ENCODE measurements at regions not wholly inside any gene's neighbourhood (a gene's known extent, or its start where the extent isn't known, plus 50 kb on each side); places are given as distances from the start of the nearest gene placed in this dataset.

GRCh38 chr15:61309031-61309511 is 80.0 kb upstream of the RORA start:
- intact Hi-C loops (cut with micrococcal nuclease): no loop called here
- Mint-ChIP-seq H3K27ac (no peak overlapping the region), H3K27me3 (peaks cover 7% of the 10 kb centered on the region)

GRCh38 chr15:61308437-61308836 is 79.3 kb upstream of the RORA start:
- POLR2A ChIA-PET: no interaction called here
- H3K4me1 Mint-ChIP-seq (ENCODE audit: low read depth): no peaks in the 10 kb centered on the region
- no peak overlapping the region for H3K4me3 Mint-ChIP-seq
- intact Hi-C loops (cut with micrococcal nuclease): no loop called here
- H3K27ac Mint-ChIP-seq: no peak overlapping the region
- H3K9me3 Mint-ChIP-seq: no peaks in the 10 kb centered on the region
- no peaks in the 10 kb centered on the region for H3K36me3 Mint-ChIP-seq
- no peak for DNase-seq
- CTCF ChIA-PET: interaction anchor here (0.6 kb wide), 1 partner anchor 271 kb away, joined by 3 read pairs; no protein-coding TSS in a partner anchor
- H3K27me3 Mint-ChIP-seq: peaks cover 7% of the 10 kb centered on the region

More at GRCh38 chr15:61309031-61309511, 80.0 kb upstream of the RORA start:
- Mint-ChIP-seq H3K36me3 (no peaks in the 10 kb centered on the region), H3K9me3 (no peaks in the 10 kb centered on the region), H3K4me3 (no peak overlapping the region), H3K4me1 (ENCODE audit: low read depth) (no peaks in the 10 kb centered on the region)
- DNase-seq: no peak
- CTCF ChIA-PET: no interaction called here
- POLR2A ChIA-PET: no interaction called here

GRCh38 chr15:61307474-61307873 is 78.4 kb upstream of the RORA start:
- Mint-ChIP-seq H3K27ac (no peak overlapping the region), H3K9me3 (no peaks in the 10 kb centered on the region)
- intact Hi-C loops (cut with micrococcal nuclease): no loop called here

GRCh38 chr15:61301701-61302100 is 72.6 kb upstream of the RORA start:
- intact Hi-C loops (cut with micrococcal nuclease): no loop called here
- Mint-ChIP-seq H3K27me3 (peaks cover 5% of the 10 kb centered on the region), H3K4me3 (no peak overlapping the region), H3K36me3 (no peaks in the 10 kb centered on the region), H3K4me1 (ENCODE audit: low read depth) (no peaks in the 10 kb centered on the region), H3K9me3 (no peaks in the 10 kb centered on the region), H3K27ac (no peak overlapping the region)
- ChIA-PET CTCF (no interaction called here), POLR2A (no interaction called here)
- DNase-seq: no peak

More at GRCh38 chr15:61307474-61307873, 78.4 kb upstream of the RORA start:
- no peak for DNase-seq
- ChIA-PET POLR2A (no interaction called here), CTCF (no interaction called here)
- H3K36me3 Mint-ChIP-seq: no peaks in the 10 kb centered on the region
- H3K27me3 Mint-ChIP-seq: peaks cover 7% of the 10 kb centered on the region
- no peaks in the 10 kb centered on the region for H3K4me1 Mint-ChIP-seq (ENCODE audit: low read depth)
- H3K4me3 Mint-ChIP-seq: no peak overlapping the region

- POLR2A ChIA-PET: no interaction called here
- intact Hi-C loops (cut with micrococcal nuclease): no loop called here
- DNase-seq: no peak
- Mint-ChIP-seq H3K4me3 (no peak overlapping the region), H3K4me1 (ENCODE audit: low read depth) (no peaks in the 10 kb centered on the region), H3K36me3 (no peaks in the 10 kb centered on the region), H3K9me3 (no peaks in the 10 kb centered on the region), H3K27me3 (peaks cover 1% of the 10 kb centered on the region), H3K27ac (no peak overlapping the region)
- CTCF ChIA-PET: no interaction called here
Measured at GRCh38 chr15:61299075-61299763, 70.1 kb upstream of the RORA start.

GRCh38 chr15:61295239-61295638 is 66.1 kb upstream of the RORA start:
- H3K27ac Mint-ChIP-seq: no peak overlapping the region
- H3K4me1 Mint-ChIP-seq (ENCODE audit: low read depth): no peaks in the 10 kb centered on the region
- CTCF ChIA-PET: no interaction called here

GRCh38 chr15:61282661-61283060 is 53.6 kb upstream of the RORA start:
- ChIA-PET POLR2A (no interaction called here), CTCF (no interaction called here)
- Mint-ChIP-seq H3K4me3 (no peak overlapping the region), H3K27ac (no peak overlapping the region), H3K9me3 (no peaks in the 10 kb centered on the region), H3K4me1 (ENCODE audit: low read depth) (no peaks in the 10 kb centered on the region), H3K36me3 (no peaks in the 10 kb centered on the region), H3K27me3 (peaks cover 18% of the 10 kb centered on the region)
- no peak for DNase-seq
- intact Hi-C loops (cut with micrococcal nuclease): no loop called here

More at GRCh38 chr15:61295239-61295638, 66.1 kb upstream of the RORA start:
- H3K36me3 Mint-ChIP-seq: no peaks in the 10 kb centered on the region
- H3K27me3 Mint-ChIP-seq: peaks cover 4% of the 10 kb centered on the region
- no peak for DNase-seq
- H3K9me3 Mint-ChIP-seq: no peaks in the 10 kb centered on the region
- H3K4me3 Mint-ChIP-seq: no peak overlapping the region
- intact Hi-C loops (cut with micrococcal nuclease): no loop called here
- POLR2A ChIA-PET: no interaction called here

GRCh38 chr15:61281328-61281727 is 52.2 kb upstream of the RORA start:
- Mint-ChIP-seq H3K27ac (no peak overlapping the region), H3K4me3 (no peak overlapping the region), H3K4me1 (ENCODE audit: low read depth) (no peaks in the 10 kb centered on the region), H3K27me3 (peaks cover 20% of the 10 kb centered on the region), H3K9me3 (no peaks in the 10 kb centered on the region), H3K36me3 (no peaks in the 10 kb centered on the region)
- CTCF ChIA-PET: no interaction called here
- POLR2A ChIA-PET: no interaction called here
- DNase-seq: no peak
- intact Hi-C loops (cut with micrococcal nuclease): no loop called here

Data from activated CD4-positive, alpha-beta memory T cell treated with anti-CD3 and anti-CD28 coated beads for 36 hours (primary cell).